HCT116 (cell line): ENCODE measurements at regions not wholly inside any gene's neighbourhood (a gene's known extent, or its start where the extent isn't known, plus 50 kb on each side); places are given as distances from the start of the nearest gene placed in this dataset.

Experiments used
- CEBPB ChIP-seq: IDR thresholded peaks from 2 replicates; pipeline ENCODE4 v1.6.1; 2012; ENCODE audit warnings: low read depth
- CTCF ChIP-seq, 3 experiments: fragments of 200-600 bp in 1 of 3; sonication (generic) in 1 of 3; IDR thresholded peaks in 2 of 3; conservative IDR thresholded peaks in 1 of 3; 2 replicates each; pipeline ENCODE4 v1.5.1; 2012 to 2017; ENCODE audit warnings: low read depth in 2 of 3, low read length in 2 of 3, antibody characterized with exemption in 1 of 3, borderline replicate concordance in 1 of 3, control low read depth in 1 of 3, mild to moderate bottlenecking in 1 of 3, mixed read lengths in 1 of 3, mixed run types in 1 of 3, moderate library complexity in 1 of 3; ENCODE audit not compliant: insufficient read depth in 1 of 3
- EZH2 ChIP-seq: fragments of 200-600 bp; sonication (generic); IDR thresholded peaks from 2 replicates; pipeline ENCODE4 v1.6.1; 2017; ENCODE audit warnings: antibody characterized with exemption, mixed run types
- POLR2A ChIP-seq: IDR thresholded peaks from 2 replicates; pipeline ENCODE4 v1.7.0; 2011; ENCODE audit warnings: borderline replicate concordance; ENCODE audit not compliant: insufficient read depth, insufficient read length; ENCODE audit errors: extremely low read depth
- POLR2AphosphoS5 ChIP-seq: IDR thresholded peaks from 2 replicates; pipeline ENCODE4 v1.6.1; 2011; ENCODE audit warnings: mild to moderate bottlenecking, low read depth, low read length, moderate library complexity
- RAD21 ChIP-seq: IDR thresholded peaks from 2 replicates; pipeline ENCODE4 v1.6.1; 2012; ENCODE audit warnings: low read depth, mild to moderate bottlenecking
- SIN3A ChIP-seq: IDR thresholded peaks from 2 replicates; pipeline ENCODE4 v1.6.1; 2012; ENCODE audit warnings: low read depth
- TCF7L2 ChIP-seq: IDR thresholded peaks from 2 replicates; pipeline ENCODE4 v1.7.0; 2011; ENCODE audit warnings: borderline replicate concordance, inconsistent platforms; ENCODE audit not compliant: insufficient read depth, insufficient read length; ENCODE audit errors: extremely low read depth
- ZNF274 ChIP-seq: fragments of 200-500 bp; sonication (Bioruptor generic); IDR thresholded peaks from 2 replicates; pipeline ENCODE4 v1.6.1; 2014; ENCODE audit warnings: mild to moderate bottlenecking, low read depth, low read length, inconsistent platforms
- TF ChIP-seq, protein P1 (sequence below): IDR thresholded peaks from 2 replicates; pipeline ENCODE4 v1.6.1; 2012; ENCODE audit warnings: low read depth
- TF ChIP-seq, protein P2 (sequence below): IDR thresholded peaks from 2 replicates; pipeline ENCODE4 v1.6.1; 2012

DNA sequence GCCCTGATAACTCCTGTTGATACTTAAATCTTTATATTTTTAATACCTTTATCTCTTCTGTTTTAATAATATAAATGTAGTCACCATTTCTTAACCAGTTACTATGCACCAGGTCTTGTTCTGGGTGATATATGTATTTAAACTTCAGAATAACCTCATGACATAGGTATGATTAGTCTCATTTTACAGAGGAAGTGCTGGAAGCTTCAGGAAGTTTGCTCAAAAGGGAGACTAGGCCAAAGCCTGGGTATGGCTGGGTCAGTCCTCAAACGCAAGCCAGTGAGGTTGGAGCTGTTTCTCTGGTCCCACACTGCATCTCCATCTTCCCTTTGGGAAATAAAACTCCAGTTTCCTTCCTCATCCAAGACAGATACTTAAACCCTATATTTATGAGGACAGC lies 204.7 kb upstream of the TANK start:
- TF ChIP-seq CTCF (IDR thresholded peaks at IDR 0.05 in 2 of 3, conservative IDR thresholded peaks at IDR 0.05 in 1 of 3; ENCODE audit: borderline replicate concordance in 1 of 3, insufficient read depth in 1 of 3, low read depth in 2 of 3, low read length in 2 of 3): no peak
- TF ChIP-seq, protein P1, sequence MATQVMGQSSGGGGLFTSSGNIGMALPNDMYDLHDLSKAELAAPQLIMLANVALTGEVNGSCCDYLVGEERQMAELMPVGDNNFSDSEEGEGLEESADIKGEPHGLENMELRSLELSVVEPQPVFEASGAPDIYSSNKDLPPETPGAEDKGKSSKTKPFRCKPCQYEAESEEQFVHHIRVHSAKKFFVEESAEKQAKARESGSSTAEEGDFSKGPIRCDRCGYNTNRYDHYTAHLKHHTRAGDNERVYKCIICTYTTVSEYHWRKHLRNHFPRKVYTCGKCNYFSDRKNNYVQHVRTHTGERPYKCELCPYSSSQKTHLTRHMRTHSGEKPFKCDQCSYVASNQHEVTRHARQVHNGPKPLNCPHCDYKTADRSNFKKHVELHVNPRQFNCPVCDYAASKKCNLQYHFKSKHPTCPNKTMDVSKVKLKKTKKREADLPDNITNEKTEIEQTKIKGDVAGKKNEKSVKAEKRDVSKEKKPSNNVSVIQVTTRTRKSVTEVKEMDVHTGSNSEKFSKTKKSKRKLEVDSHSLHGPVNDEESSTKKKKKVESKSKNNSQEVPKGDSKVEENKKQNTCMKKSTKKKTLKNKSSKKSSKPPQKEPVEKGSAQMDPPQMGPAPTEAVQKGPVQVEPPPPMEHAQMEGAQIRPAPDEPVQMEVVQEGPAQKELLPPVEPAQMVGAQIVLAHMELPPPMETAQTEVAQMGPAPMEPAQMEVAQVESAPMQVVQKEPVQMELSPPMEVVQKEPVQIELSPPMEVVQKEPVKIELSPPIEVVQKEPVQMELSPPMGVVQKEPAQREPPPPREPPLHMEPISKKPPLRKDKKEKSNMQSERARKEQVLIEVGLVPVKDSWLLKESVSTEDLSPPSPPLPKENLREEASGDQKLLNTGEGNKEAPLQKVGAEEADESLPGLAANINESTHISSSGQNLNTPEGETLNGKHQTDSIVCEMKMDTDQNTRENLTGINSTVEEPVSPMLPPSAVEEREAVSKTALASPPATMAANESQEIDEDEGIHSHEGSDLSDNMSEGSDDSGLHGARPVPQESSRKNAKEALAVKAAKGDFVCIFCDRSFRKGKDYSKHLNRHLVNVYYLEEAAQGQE: no peak
- TF ChIP-seq, protein P2, sequence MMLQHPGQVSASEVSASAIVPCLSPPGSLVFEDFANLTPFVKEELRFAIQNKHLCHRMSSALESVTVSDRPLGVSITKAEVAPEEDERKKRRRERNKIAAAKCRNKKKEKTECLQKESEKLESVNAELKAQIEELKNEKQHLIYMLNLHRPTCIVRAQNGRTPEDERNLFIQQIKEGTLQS: no peak
- TF ChIP-seq EZH2: no peak
- TF ChIP-seq POLR2A: no peak
- TF ChIP-seq CEBPB: no peak
- TF ChIP-seq ZNF274: no peak
- TF ChIP-seq SIN3A: no peak
- no peak for TF ChIP-seq POLR2AphosphoS5
- TF ChIP-seq RAD21: no peak
- no peak for TF ChIP-seq TCF7L2
